Stomach (tissue), 4 donors: ENCODE measurements at regions not wholly inside any gene's neighbourhood (a gene's known extent, or its start where the extent isn't known, plus 50 kb on each side); places are given as distances from the start of the nearest gene placed in this dataset.

Source experiments
- EP300 ChIP-seq: sonication (generic); formaldehyde crosslinking; IDR thresholded peaks from one replicate; pipeline ENCODE4 v1.6.1; 2017; ENCODE audit warnings: antibody characterized with exemption
- POLR2A ChIP-seq, 4 donors: fragments of 450-650 bp; IDR thresholded peaks; one replicate each; pipeline ENCODE4 v1.6.1; 2016; ENCODE audit warnings: antibody characterized with exemption in 4 of 4, control low read depth in 2 of 4, mild to moderate bottlenecking in 1 of 4, moderate library complexity in 1 of 4
- POLR2AphosphoS5 ChIP-seq, 3 donors: sonication (generic); formaldehyde crosslinking; IDR thresholded peaks; one replicate each; pipeline ENCODE4 v1.6.1; 2016; ENCODE audit warnings: antibody characterized with exemption in 3 of 3
- TF ChIP-seq, protein P1 (sequence below), 7 experiments: fragments of 450-650 bp in 4 of 7; fragments of 200-600 bp in 3 of 7; sonication (generic) in 3 of 7; IDR thresholded peaks; one replicate each; pipeline ENCODE4 v1.5.1; 2016 to 2019; ENCODE audit warnings: antibody characterized with exemption in 7 of 7, control low read depth in 2 of 7, mild to moderate bottlenecking in 1 of 7

DNA sequence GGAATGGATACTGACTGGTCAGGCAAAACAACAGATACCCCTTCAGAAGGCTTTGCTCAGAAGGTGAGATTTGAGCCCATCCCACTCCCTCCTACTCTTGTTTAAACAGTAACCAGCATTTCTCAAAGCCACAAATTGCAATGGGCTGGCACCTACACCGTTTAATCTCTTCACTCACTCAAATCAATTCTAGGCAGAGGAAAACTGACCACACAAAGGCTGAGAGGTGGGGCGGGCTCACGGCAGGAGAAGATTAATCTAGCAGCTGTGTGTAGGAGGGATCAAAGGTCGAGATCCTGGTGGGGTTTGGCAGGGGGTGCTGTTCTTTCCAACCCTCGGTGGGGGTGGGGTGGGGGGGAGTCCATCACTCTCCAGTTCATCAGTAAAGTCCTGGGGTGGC, 622.4 kb downstream of the BCOR start:
- TF ChIP-seq POLR2AphosphoS5 (IDR thresholded peaks at IDR 0.05), result no peak
- no peak for TF ChIP-seq POLR2A (IDR thresholded peaks at IDR 0.05)
- TF ChIP-seq, protein P1, sequence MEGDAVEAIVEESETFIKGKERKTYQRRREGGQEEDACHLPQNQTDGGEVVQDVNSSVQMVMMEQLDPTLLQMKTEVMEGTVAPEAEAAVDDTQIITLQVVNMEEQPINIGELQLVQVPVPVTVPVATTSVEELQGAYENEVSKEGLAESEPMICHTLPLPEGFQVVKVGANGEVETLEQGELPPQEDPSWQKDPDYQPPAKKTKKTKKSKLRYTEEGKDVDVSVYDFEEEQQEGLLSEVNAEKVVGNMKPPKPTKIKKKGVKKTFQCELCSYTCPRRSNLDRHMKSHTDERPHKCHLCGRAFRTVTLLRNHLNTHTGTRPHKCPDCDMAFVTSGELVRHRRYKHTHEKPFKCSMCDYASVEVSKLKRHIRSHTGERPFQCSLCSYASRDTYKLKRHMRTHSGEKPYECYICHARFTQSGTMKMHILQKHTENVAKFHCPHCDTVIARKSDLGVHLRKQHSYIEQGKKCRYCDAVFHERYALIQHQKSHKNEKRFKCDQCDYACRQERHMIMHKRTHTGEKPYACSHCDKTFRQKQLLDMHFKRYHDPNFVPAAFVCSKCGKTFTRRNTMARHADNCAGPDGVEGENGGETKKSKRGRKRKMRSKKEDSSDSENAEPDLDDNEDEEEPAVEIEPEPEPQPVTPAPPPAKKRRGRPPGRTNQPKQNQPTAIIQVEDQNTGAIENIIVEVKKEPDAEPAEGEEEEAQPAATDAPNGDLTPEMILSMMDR (IDR thresholded peaks at IDR 0.05), result no peak
- TF ChIP-seq EP300, result no peak
